HG03439 (cell line): ENCODE measurements at regions not wholly inside any gene's neighbourhood (a gene's known extent, or its start where the extent isn't known, plus 50 kb on each side); places are given as distances from the start of the nearest gene placed in this dataset.

Source experiments
- ATAC-seq: cut with Tn5 transposase; IDR thresholded peaks from one replicate; pipeline ENCODE4 v1.9.1; 2021; ENCODE audit warnings: mild to moderate bottlenecking, moderate library complexity; ENCODE audit not compliant: unreplicated experiment

GRCh38 chr5:158644301-158644700 lies 455.4 kb downstream of the EBF1 start:
- no peak for ATAC-seq

GRCh38 chr5:158643840-158644239 lies 455.9 kb downstream of the EBF1 start:
- no peak for ATAC-seq

GRCh38 chr5:158642879-158643278 lies 456.8 kb downstream of the EBF1 start:
- no peak for ATAC-seq

- no peak for ATAC-seq
These were observed 458.7 kb downstream of the EBF1 start for GRCh38 chr5:158641016-158641415.

GRCh38 chr5:158640593-158640980 lies 459.1 kb downstream of the EBF1 start:
- ATAC-seq, result no peak

GRCh38 chr5:158639881-158640592 lies 459.7 kb downstream of the EBF1 start:
- no peak for ATAC-seq

- ATAC-seq, result no peak
These were observed 461.3 kb downstream of the EBF1 start for GRCh38 chr5:158638396-158638795.

GRCh38 chr5:158637039-158637438 lies 462.7 kb downstream of the EBF1 start:
- ATAC-seq, result no peak

GRCh38 chr5:158635565-158635964 lies 464.2 kb downstream of the EBF1 start:
- no peak for ATAC-seq

GRCh38 chr5:158634714-158635113 lies 465.0 kb downstream of the EBF1 start:
- no peak for ATAC-seq

- no peak for ATAC-seq
These were observed 470.0 kb downstream of the EBF1 start for GRCh38 chr5:158629591-158630312.

- no peak for ATAC-seq
These were observed 473.0 kb downstream of the EBF1 start for GRCh38 chr5:158626718-158627117.

GRCh38 chr5:158623971-158624370 lies 475.7 kb downstream of the EBF1 start:
- no peak for ATAC-seq

- ATAC-seq, result no peak
These were observed 478.3 kb downstream of the EBF1 start for GRCh38 chr5:158621391-158621790.

GRCh38 chr5:158619083-158619788 lies 480.5 kb downstream of the EBF1 start:
- no peak for ATAC-seq

- ATAC-seq, result no peak
These were observed 481.5 kb downstream of the EBF1 start for GRCh38 chr5:158618256-158618655.

GRCh38 chr5:158616707-158617106 lies 483.0 kb downstream of the EBF1 start:
- ATAC-seq, result no peak

GRCh38 chr5:158614951-158615350 lies 484.8 kb downstream of the EBF1 start:
- ATAC-seq, result no peak

GRCh38 chr5:158611581-158611980 lies 488.1 kb downstream of the EBF1 start:
- no peak for ATAC-seq

GRCh38 chr5:158610051-158610415 lies 489.7 kb downstream of the EBF1 start:
- no peak for ATAC-seq

GRCh38 chr5:158609333-158610050 lies 490.2 kb downstream of the EBF1 start:
- no peak for ATAC-seq
